GM19324 (cell line): ENCODE measurements at regions not wholly inside any gene's neighbourhood (a gene's known extent, or its start where the extent isn't known, plus 50 kb on each side); places are given as distances from the start of the nearest gene placed in this dataset.

ENCODE experiments used
- ATAC-seq: cut with Tn5 transposase; IDR thresholded peaks from one replicate; pipeline ENCODE4 v1.9.1; 2021; ENCODE audit warnings: mild to moderate bottlenecking, moderate library complexity; ENCODE audit not compliant: unreplicated experiment, low FRiP score

- ATAC-seq = no peak
Measured at GRCh38 chr3:104503022-104503421, 863.7 kb upstream of the ALCAM start.

GRCh38 chr3:104510131-104510849, 856.4 kb upstream of the ALCAM start:
- ATAC-seq = no peak

- no peak for ATAC-seq
Measured at GRCh38 chr3:104514371-104514770, 852.3 kb upstream of the ALCAM start.

GRCh38 chr3:104514776-104515175, 851.9 kb upstream of the ALCAM start:
- no peak for ATAC-seq

GRCh38 chr3:104519068-104519467, 847.6 kb upstream of the ALCAM start:
- ATAC-seq = peak; percentile 34

- ATAC-seq = no peak
Measured at GRCh38 chr3:104519468-104520227, 847.1 kb upstream of the ALCAM start.

- peak; percentile 31 for ATAC-seq
Measured at GRCh38 chr3:104520228-104520655, 846.5 kb upstream of the ALCAM start.

- peak; percentile 54 for ATAC-seq
Measured at GRCh38 chr3:104521606-104522336, 844.9 kb upstream of the ALCAM start.

GRCh38 chr3:104523136-104523535, 843.6 kb upstream of the ALCAM start:
- peak; percentile 28 for ATAC-seq

GRCh38 chr3:104526901-104527401, 839.8 kb upstream of the ALCAM start:
- ATAC-seq = peak; percentile 80

- no peak for ATAC-seq
Measured at GRCh38 chr3:104530934-104531333, 835.8 kb upstream of the ALCAM start.

- ATAC-seq = peak; percentile 66
Measured at GRCh38 chr3:104536715-104537114, 830.0 kb upstream of the ALCAM start.

- ATAC-seq = no peak
Measured at GRCh38 chr3:104537323-104537722, 829.4 kb upstream of the ALCAM start.

GRCh38 chr3:104546301-104546700, 820.4 kb upstream of the ALCAM start:
- ATAC-seq = no peak

- ATAC-seq = no peak
Measured at GRCh38 chr3:104547031-104547430, 819.7 kb upstream of the ALCAM start.

- ATAC-seq = no peak
Measured at GRCh38 chr3:104548401-104548800, 818.3 kb upstream of the ALCAM start.

- no peak for ATAC-seq
Measured at GRCh38 chr3:104549099-104549714, 817.5 kb upstream of the ALCAM start.

- no peak for ATAC-seq
Measured at GRCh38 chr3:104553121-104553520, 813.6 kb upstream of the ALCAM start.

- no peak for ATAC-seq
Measured at GRCh38 chr3:104554425-104554824, 812.3 kb upstream of the ALCAM start.

GRCh38 chr3:104555728-104556127, 811.0 kb upstream of the ALCAM start:
- ATAC-seq = no peak
